ENCODE measurements at regions not wholly inside any gene's neighbourhood (a gene's known extent, or its start where the extent isn't known, plus 50 kb on each side); places are given as distances from the start of the nearest gene placed in this dataset.

GRCh38 chrX:69103539-69103938, 61.7 kb downstream of the PJA1 start:
- TF ChIP-seq FOXA2 (IDR thresholded peaks at IDR 0.05) (no peak), YY1 (IDR thresholded peaks at IDR 0.05) (no peak), GABPA (IDR thresholded peaks at IDR 0.05 in 1 of 2, conservative IDR thresholded peaks at IDR 0.05 in 1 of 2) (no peak), CTCF (IDR thresholded peaks at IDR 0.05; ENCODE audit: low read depth, low read length, missing input control) (no peak), JUND (IDR thresholded peaks at IDR 0.05) (no peak), RXRA (IDR thresholded peaks at IDR 0.05) (no peak), HNF4G (IDR thresholded peaks at IDR 0.05) (no peak), ZBTB33 (IDR thresholded peaks at IDR 0.05) (no peak), NR2F2 (IDR thresholded peaks at IDR 0.05) (no peak), SP1 (IDR thresholded peaks at IDR 0.05) (no peak), TAF1 (conservative IDR thresholded peaks at IDR 0.05) (no peak), RAD21 (IDR thresholded peaks at IDR 0.05) (no peak), FOXA1 (IDR thresholded peaks at IDR 0.05) (no peak)
- TF ChIP-seq, protein P1, sequence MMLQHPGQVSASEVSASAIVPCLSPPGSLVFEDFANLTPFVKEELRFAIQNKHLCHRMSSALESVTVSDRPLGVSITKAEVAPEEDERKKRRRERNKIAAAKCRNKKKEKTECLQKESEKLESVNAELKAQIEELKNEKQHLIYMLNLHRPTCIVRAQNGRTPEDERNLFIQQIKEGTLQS (IDR thresholded peaks at IDR 0.05): no peak
- TF ChIP-seq, protein P2, sequence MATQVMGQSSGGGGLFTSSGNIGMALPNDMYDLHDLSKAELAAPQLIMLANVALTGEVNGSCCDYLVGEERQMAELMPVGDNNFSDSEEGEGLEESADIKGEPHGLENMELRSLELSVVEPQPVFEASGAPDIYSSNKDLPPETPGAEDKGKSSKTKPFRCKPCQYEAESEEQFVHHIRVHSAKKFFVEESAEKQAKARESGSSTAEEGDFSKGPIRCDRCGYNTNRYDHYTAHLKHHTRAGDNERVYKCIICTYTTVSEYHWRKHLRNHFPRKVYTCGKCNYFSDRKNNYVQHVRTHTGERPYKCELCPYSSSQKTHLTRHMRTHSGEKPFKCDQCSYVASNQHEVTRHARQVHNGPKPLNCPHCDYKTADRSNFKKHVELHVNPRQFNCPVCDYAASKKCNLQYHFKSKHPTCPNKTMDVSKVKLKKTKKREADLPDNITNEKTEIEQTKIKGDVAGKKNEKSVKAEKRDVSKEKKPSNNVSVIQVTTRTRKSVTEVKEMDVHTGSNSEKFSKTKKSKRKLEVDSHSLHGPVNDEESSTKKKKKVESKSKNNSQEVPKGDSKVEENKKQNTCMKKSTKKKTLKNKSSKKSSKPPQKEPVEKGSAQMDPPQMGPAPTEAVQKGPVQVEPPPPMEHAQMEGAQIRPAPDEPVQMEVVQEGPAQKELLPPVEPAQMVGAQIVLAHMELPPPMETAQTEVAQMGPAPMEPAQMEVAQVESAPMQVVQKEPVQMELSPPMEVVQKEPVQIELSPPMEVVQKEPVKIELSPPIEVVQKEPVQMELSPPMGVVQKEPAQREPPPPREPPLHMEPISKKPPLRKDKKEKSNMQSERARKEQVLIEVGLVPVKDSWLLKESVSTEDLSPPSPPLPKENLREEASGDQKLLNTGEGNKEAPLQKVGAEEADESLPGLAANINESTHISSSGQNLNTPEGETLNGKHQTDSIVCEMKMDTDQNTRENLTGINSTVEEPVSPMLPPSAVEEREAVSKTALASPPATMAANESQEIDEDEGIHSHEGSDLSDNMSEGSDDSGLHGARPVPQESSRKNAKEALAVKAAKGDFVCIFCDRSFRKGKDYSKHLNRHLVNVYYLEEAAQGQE (IDR thresholded peaks at IDR 0.05): no peak
- H3K9me3 ChIP-seq (ENCODE audit: control insufficient read depth in 4 of 4, low read length in 3 of 4): no peaks in the 10 kb centered on the region
- WGBS: 90% methylated on average over 5 of the region's 5 CpGs
- H3K9ac ChIP-seq (ENCODE audit: low read depth in 1 of 2, low read length in 2 of 2): no peak overlapping the region
- no peaks in the 10 kb centered on the region for H3K4me1 ChIP-seq (ENCODE audit: control insufficient read depth in 4 of 4, insufficient read depth in 4 of 4, low read length in 3 of 4)
- no peaks in the 10 kb centered on the region for H3K36me3 ChIP-seq (ENCODE audit: control insufficient read depth in 4 of 4, insufficient read depth in 3 of 4, low read depth in 1 of 4, low read length in 3 of 4)
- H3K27ac ChIP-seq (ENCODE audit: low read depth in 1 of 2, low read length in 2 of 2): no peak overlapping the region
- DNase-seq (ENCODE audit: low spot score): no peak
- H3K27me3 ChIP-seq (ENCODE audit: control insufficient read depth in 4 of 4, insufficient read depth in 4 of 4, low read length in 3 of 4): no peaks in the 10 kb centered on the region
- H3K4me3 ChIP-seq (ENCODE audit: low read depth in 1 of 3, low read length in 3 of 3): no peak overlapping the region

DNA sequence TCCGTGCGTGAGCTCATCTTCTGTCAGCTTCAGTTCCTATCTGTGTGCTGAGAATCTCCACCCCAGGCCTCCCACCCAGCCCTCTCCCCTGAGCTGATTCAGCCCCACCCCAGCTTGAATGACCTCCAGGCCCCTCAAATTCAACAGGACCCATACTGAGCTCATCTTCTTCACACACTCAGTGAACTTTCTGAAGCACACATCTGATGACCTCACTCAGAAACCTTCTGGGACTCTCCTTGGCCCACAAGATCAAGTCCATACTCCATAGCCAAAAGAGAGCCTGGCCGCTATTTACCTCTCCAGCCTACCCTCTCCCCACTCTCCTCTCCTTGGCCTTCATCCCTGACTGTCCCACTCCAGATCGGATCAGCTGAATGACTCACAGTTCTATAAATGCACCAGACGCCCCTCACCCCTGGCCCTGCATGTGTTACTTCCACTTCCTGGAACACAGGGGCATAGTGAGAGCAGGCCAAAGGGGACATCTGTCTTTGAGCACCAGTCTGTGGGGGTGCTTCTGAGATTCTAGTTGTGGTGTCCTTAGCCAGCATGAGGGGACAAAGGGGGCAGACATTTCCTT, 62.5 kb downstream of the PJA1 start:
- 85% methylated on average over 5 of the region's 5 CpGs for WGBS
- Histone ChIP-seq H3K36me3 (ENCODE audit: control insufficient read depth in 4 of 4, insufficient read depth in 3 of 4, low read depth in 1 of 4, low read length in 3 of 4) (no peaks in the 10 kb centered on the region), H3K27ac (ENCODE audit: low read depth in 1 of 2, low read length in 2 of 2) (no peak overlapping the region), H3K27me3 (ENCODE audit: control insufficient read depth in 4 of 4, insufficient read depth in 4 of 4, low read length in 3 of 4) (no peaks in the 10 kb centered on the region), H3K9me3 (ENCODE audit: control insufficient read depth in 4 of 4, low read length in 3 of 4) (no peaks in the 10 kb centered on the region), H3K9ac (ENCODE audit: low read depth in 1 of 2, low read length in 2 of 2) (no peak overlapping the region), H3K4me3 (ENCODE audit: low read depth in 1 of 3, low read length in 3 of 3) (no peak overlapping the region), H3K4me1 (ENCODE audit: control insufficient read depth in 4 of 4, insufficient read depth in 4 of 4, low read length in 3 of 4) (no peaks in the 10 kb centered on the region)
- no peak for DNase-seq (ENCODE audit: low spot score)
- TF ChIP-seq FOXA1 (IDR thresholded peaks at IDR 0.05) (no peak), FOXA2 (IDR thresholded peaks at IDR 0.05) (no peak), SP1 (IDR thresholded peaks at IDR 0.05) (no peak), GABPA (IDR thresholded peaks at IDR 0.05 in 1 of 2, conservative IDR thresholded peaks at IDR 0.05 in 1 of 2) (no peak), RXRA (IDR thresholded peaks at IDR 0.05) (no peak), TAF1 (conservative IDR thresholded peaks at IDR 0.05) (no peak), EGR1 (IDR thresholded peaks at IDR 0.05; ENCODE audit: low read depth in 2 of 2) (no peak), NR2F2 (IDR thresholded peaks at IDR 0.05) (no peak), JUND (IDR thresholded peaks at IDR 0.05) (no peak), YY1 (IDR thresholded peaks at IDR 0.05) (no peak)
- TF ChIP-seq, protein P3, sequence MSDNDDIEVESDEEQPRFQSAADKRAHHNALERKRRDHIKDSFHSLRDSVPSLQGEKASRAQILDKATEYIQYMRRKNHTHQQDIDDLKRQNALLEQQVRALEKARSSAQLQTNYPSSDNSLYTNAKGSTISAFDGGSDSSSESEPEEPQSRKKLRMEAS (IDR thresholded peaks at IDR 0.05): no peak
- TF ChIP-seq, protein P2 (IDR thresholded peaks at IDR 0.05): no peak

Measured in liver (tissue), 8 donors.